ENCODE measurements at regions not wholly inside any gene's neighbourhood (a gene's known extent, or its start where the extent isn't known, plus 50 kb on each side); places are given as distances from the start of the nearest gene placed in this dataset.

DNA sequence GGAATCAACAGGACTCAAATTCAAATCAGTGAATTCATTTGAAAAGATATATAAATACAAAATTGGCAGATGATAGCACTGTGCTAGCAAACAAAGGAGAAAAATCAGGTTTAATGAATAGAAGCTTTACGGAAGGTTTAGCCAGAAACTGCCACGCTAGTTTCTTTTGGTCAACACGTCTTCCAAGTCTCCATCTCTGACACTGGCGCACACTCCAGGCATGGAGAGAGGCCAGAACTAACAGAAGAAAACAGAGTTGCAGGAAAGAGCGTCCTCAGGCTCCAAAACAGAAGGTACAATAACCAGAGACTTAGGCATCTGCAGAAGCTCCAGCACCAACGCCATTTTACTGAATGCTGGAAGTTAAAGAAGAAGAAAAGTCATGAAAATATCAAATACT lies 497.3 kb upstream of the FRG1 start:
- 66% methylated on average over 6 of the region's 6 CpGs for WGBS
- no peaks in the 10 kb centered on the region for H3K4me1 ChIP-seq
- no peaks in the 10 kb centered on the region for H3K27me3 ChIP-seq
- intact Hi-C loops (cut with DNase I): no loop called here
- TF ChIP-seq POLR2A (IDR thresholded peaks at IDR 0.05; ENCODE audit: low read depth) (no peak), EP300 (IDR thresholded peaks at IDR 0.05) (no peak), POLR2AphosphoS5 (IDR thresholded peaks at IDR 0.05) (no peak)
- TF ChIP-seq, protein P1, sequence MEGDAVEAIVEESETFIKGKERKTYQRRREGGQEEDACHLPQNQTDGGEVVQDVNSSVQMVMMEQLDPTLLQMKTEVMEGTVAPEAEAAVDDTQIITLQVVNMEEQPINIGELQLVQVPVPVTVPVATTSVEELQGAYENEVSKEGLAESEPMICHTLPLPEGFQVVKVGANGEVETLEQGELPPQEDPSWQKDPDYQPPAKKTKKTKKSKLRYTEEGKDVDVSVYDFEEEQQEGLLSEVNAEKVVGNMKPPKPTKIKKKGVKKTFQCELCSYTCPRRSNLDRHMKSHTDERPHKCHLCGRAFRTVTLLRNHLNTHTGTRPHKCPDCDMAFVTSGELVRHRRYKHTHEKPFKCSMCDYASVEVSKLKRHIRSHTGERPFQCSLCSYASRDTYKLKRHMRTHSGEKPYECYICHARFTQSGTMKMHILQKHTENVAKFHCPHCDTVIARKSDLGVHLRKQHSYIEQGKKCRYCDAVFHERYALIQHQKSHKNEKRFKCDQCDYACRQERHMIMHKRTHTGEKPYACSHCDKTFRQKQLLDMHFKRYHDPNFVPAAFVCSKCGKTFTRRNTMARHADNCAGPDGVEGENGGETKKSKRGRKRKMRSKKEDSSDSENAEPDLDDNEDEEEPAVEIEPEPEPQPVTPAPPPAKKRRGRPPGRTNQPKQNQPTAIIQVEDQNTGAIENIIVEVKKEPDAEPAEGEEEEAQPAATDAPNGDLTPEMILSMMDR (IDR thresholded peaks at IDR 0.05): no peak
- no peak for DNase-seq (ENCODE audit: extremely low spot score)
- no peak overlapping the region for H3K27ac ChIP-seq (replicated peaks in 1 of 4)
- H3K4me3 ChIP-seq: no peak overlapping the region
- no peaks in the 10 kb centered on the region for H3K36me3 ChIP-seq
- no peaks in the 10 kb centered on the region for H3K9me3 ChIP-seq

- DNase-seq (ENCODE audit: extremely low spot score): no peak
Observed at GRCh38 chr4:189445613-189446012, 495.1 kb upstream of the FRG1 start.

DNA sequence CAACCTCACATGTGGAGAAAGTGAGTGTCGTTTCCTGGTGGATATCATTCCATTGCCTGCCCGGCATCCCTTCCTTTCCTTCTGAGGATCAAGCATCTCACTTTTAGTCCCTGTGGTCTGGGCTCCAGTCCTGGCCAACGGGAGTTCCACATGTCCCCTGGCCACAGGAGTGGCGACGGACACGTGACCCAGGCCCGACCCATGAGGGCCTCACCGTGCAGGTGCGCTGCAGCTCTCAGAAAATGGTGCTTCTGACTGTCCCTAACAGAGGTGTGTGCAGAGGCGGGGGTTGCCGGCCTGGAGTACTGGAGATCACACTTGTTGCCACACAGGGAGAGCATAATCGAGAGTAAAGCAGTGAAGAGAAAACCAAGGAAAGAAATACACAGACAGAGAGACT lies 476.9 kb upstream of the FRG1 start:
- Histone ChIP-seq H3K4me3 (no peak overlapping the region), H3K27me3 (no peaks in the 10 kb centered on the region), H3K36me3 (no peaks in the 10 kb centered on the region), H3K27ac (replicated peaks in 1 of 4) (no peak overlapping the region), H3K9me3 (no peaks in the 10 kb centered on the region), H3K4me1 (no peaks in the 10 kb centered on the region)
- intact Hi-C loops (cut with DNase I): no loop called here
- 86% methylated on average over 12 of the region's 12 CpGs for WGBS
- TF ChIP-seq, protein P1 (IDR thresholded peaks at IDR 0.05): no peak
- TF ChIP-seq POLR2AphosphoS5 (IDR thresholded peaks at IDR 0.05): no peak
- no peak for TF ChIP-seq POLR2A (IDR thresholded peaks at IDR 0.05; ENCODE audit: low read depth)
- no peak for TF ChIP-seq EP300 (IDR thresholded peaks at IDR 0.05)
- DNase-seq (ENCODE audit: extremely low spot score): no peak

More at GRCh38 chr4:189445613-189446012, 495.1 kb upstream of the FRG1 start:
- intact Hi-C loops (cut with DNase I): no loop called here
- Histone ChIP-seq H3K9me3 (no peaks in the 10 kb centered on the region), H3K4me3 (no peak overlapping the region), H3K27me3 (no peaks in the 10 kb centered on the region), H3K4me1 (no peaks in the 10 kb centered on the region), H3K36me3 (no peaks in the 10 kb centered on the region), H3K27ac (replicated peaks in 1 of 4) (no peak overlapping the region)
- TF ChIP-seq POLR2A (IDR thresholded peaks at IDR 0.05; ENCODE audit: low read depth) (no peak), EP300 (IDR thresholded peaks at IDR 0.05) (no peak), POLR2AphosphoS5 (IDR thresholded peaks at IDR 0.05) (no peak)
- TF ChIP-seq, protein P1 (IDR thresholded peaks at IDR 0.05): no peak

DNA sequence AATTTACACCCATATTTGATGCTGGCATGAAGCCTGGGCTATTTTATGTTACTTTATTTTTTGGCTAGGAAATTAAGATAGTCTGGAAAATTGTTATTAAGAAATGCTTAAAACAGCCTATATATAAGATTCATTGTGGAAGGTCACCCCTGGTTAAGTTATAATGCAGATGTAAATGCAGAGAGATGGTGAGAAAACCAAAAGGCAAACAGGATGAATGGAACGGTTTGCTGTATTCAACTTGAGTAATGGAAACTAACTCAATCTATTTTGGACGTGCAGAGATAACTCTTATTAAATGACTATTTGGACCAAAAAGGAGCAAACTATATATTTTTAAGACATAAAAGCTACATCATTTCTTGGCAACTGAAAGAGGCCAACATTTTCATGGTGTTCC lies 446.3 kb upstream of the FRG1 start:
- Histone ChIP-seq H3K4me3 (no peak overlapping the region), H3K9me3 (no peaks in the 10 kb centered on the region), H3K27me3 (peaks cover 0 to 7% (median 0%) of the 10 kb centered on the region in 4 donors), H3K4me1 (no peaks in the 10 kb centered on the region), H3K36me3 (no peaks in the 10 kb centered on the region), H3K27ac (replicated peaks in 1 of 4) (no peak overlapping the region)
- DNase-seq (ENCODE audit: extremely low spot score): no peak
- no peak for TF ChIP-seq EP300 (IDR thresholded peaks at IDR 0.05)
- no peak for TF ChIP-seq POLR2A (IDR thresholded peaks at IDR 0.05; ENCODE audit: low read depth)
- TF ChIP-seq, protein P1 (IDR thresholded peaks at IDR 0.05): no peak
- no peak for TF ChIP-seq POLR2AphosphoS5 (IDR thresholded peaks at IDR 0.05)
- intact Hi-C loops (cut with DNase I): no loop called here
- 44% methylated on average over 2 of the region's 2 CpGs for WGBS

DNA sequence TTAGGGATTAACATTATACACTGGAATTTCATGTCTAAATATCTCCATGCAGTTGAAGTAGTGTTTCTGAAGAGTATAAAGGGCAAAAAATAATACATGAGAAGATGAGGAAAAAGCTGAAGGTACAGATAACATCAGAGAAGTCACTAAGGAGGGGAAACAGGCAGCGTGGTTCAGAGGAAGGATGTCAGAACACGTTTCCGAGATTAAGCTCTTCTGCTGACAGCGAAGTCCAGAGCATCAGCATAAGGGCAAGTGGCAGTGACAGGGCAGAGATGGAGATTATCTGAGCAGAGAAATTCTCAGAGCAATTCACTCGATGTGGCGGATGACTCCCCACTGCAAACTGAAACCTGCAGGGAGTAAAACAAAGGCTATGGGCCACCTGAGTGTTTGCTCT lies 443.2 kb upstream of the FRG1 start:
- Histone ChIP-seq H3K4me3 (no peak overlapping the region), H3K27ac (replicated peaks in 1 of 4) (no peak overlapping the region), H3K36me3 (no peaks in the 10 kb centered on the region), H3K4me1 (no peaks in the 10 kb centered on the region), H3K27me3 (peaks cover 0 to 7% (median 0%) of the 10 kb centered on the region in 4 donors), H3K9me3 (no peaks in the 10 kb centered on the region)
- 65% methylated on average over 6 of the region's 6 CpGs for WGBS
- no peak for DNase-seq (ENCODE audit: extremely low spot score)
- no peak for TF ChIP-seq POLR2AphosphoS5 (IDR thresholded peaks at IDR 0.05)
- TF ChIP-seq, protein P1 (IDR thresholded peaks at IDR 0.05): no peak
- no peak for TF ChIP-seq EP300 (IDR thresholded peaks at IDR 0.05)
- no peak for TF ChIP-seq POLR2A (IDR thresholded peaks at IDR 0.05; ENCODE audit: low read depth)
- intact Hi-C loops (cut with DNase I): no loop called here
